WTC11 (cell line): ENCODE measurements at regions not wholly inside any gene's neighbourhood (a gene's known extent, or its start where the extent isn't known, plus 50 kb on each side); places are given as distances from the start of the nearest gene placed in this dataset.
A peak's percentile ranks its signal among the peaks of the same experiment; 100 is the strongest.

Experiments used
- ATAC-seq: fragments of 200-7000 bp; cut with Tn5 transposase; 2 replicates; pipeline ENCODE4 v1.10.0; 2021; ENCODE audit warnings: mild to moderate bottlenecking, moderate library complexity
- CTCF ChIA-PET: fragments of 300-600 bp; sonication (Branson Sonifier 250); formaldehyde crosslinking; loops from one replicate; lab custom pipeline; 2021; ENCODE audit warnings: antibody characterized with exemption; lab: Charles Lee
- POLR2A ChIA-PET: fragments of 350-600 bp; sonication (Branson Sonifier 250); formaldehyde crosslinking; loops from one replicate; lab custom pipeline; 2021; ENCODE audit warnings: antibody characterized with exemption; lab: Charles Lee
- DNase-seq: peaks from one replicate; pipeline ENCODE4 v3.0.0; 2021; ENCODE audit warnings: low spot score
- H3K27ac Mint-ChIP-seq: 2 replicates; pipeline ENCODE4 v1.8.0; 2021; ENCODE audit warnings: mixed read lengths
- H3K27me3 Mint-ChIP-seq: 2 replicates; pipeline ENCODE4 v1.8.0; 2021; ENCODE audit warnings: low read depth, mild to moderate bottlenecking, moderate library complexity, mixed read lengths
- H3K36me3 Mint-ChIP-seq: 2 replicates; pipeline ENCODE4 v1.8.0; 2021; ENCODE audit warnings: mixed read lengths
- H3K4me1 Mint-ChIP-seq: 2 replicates; pipeline ENCODE4 v1.8.0; 2022; ENCODE audit warnings: mixed read lengths
- H3K4me3 Mint-ChIP-seq: 2 replicates; pipeline ENCODE4 v1.8.0; 2021; ENCODE audit warnings: mild to moderate bottlenecking, moderate library complexity, mixed read lengths
- H3K9me3 Mint-ChIP-seq: 2 replicates; pipeline ENCODE4 v1.8.0; 2021; ENCODE audit warnings: mixed read lengths
- ATF1 ChIP-seq: sonication (generic); formaldehyde crosslinking; IDR thresholded peaks from 2 replicates; pipeline ENCODE4 v1.8.1; 2023; ENCODE audit warnings: mild to moderate bottlenecking, moderate library complexity, missing genetic modification reagents
- CREM ChIP-seq: sonication (generic); formaldehyde crosslinking; IDR thresholded peaks from 2 replicates; pipeline ENCODE4 v1.8.1; 2022; ENCODE audit warnings: mild to moderate bottlenecking, missing genetic modification reagents, moderate library complexity
- ELF4 ChIP-seq: sonication (generic); formaldehyde crosslinking; IDR thresholded peaks from 2 replicates; pipeline ENCODE4 v1.8.1; 2022; ENCODE audit warnings: low read depth, mild to moderate bottlenecking, moderate library complexity, missing genetic modification reagents
- FOXK1 ChIP-seq: sonication (generic); formaldehyde crosslinking; IDR thresholded peaks from 2 replicates; pipeline ENCODE4 v1.8.0; 2022; ENCODE audit warnings: mild to moderate bottlenecking, moderate library complexity, missing genetic modification reagents
- GABPB1 ChIP-seq: sonication (generic); formaldehyde crosslinking; IDR thresholded peaks from 2 replicates; pipeline ENCODE4 v1.8.1; 2023; ENCODE audit warnings: mild to moderate bottlenecking, missing genetic modification reagents
- IRF2 ChIP-seq: sonication (generic); formaldehyde crosslinking; IDR thresholded peaks from 2 replicates; pipeline ENCODE4 v1.8.0; 2022; ENCODE audit warnings: low read depth, missing genetic modification reagents, borderline replicate concordance
- JUN ChIP-seq: sonication (generic); formaldehyde crosslinking; IDR thresholded peaks from 2 replicates; pipeline ENCODE4 v1.8.0; 2023; ENCODE audit warnings: mild to moderate bottlenecking, missing genetic modification reagents
- MXD4 ChIP-seq: fragments of 250-450 bp; sonication (Bioruptor Pico); IDR thresholded peaks from 2 replicates; pipeline ENCODE4 v1.8.0; 2021; ENCODE audit warnings: mild to moderate bottlenecking, moderate library complexity, borderline replicate concordance
- NR1H2 ChIP-seq: sonication (generic); formaldehyde crosslinking; IDR thresholded peaks from 2 replicates; pipeline ENCODE4 v1.9.0; 2021; ENCODE audit warnings: mild to moderate bottlenecking, moderate library complexity, missing genetic modification reagents
- SMAD3 ChIP-seq: sonication (generic); formaldehyde crosslinking; IDR thresholded peaks from 2 replicates; pipeline ENCODE4 v1.8.0; 2022; ENCODE audit warnings: missing genetic modification reagents, mild to moderate bottlenecking, borderline replicate concordance
- SOX15 ChIP-seq: fragments of 250-450 bp; sonication (Bioruptor Pico); IDR thresholded peaks from 2 replicates; pipeline ENCODE4 v1.9.0; 2021; ENCODE audit warnings: mild to moderate bottlenecking
- TEAD1 ChIP-seq: sonication (generic); formaldehyde crosslinking; IDR thresholded peaks from 2 replicates; pipeline ENCODE4 v1.8.0; 2022; ENCODE audit warnings: mild to moderate bottlenecking, missing genetic modification reagents
- TEAD4 ChIP-seq: sonication (generic); formaldehyde crosslinking; IDR thresholded peaks from 2 replicates; pipeline ENCODE4 v1.8.0; 2022; ENCODE audit warnings: mild to moderate bottlenecking, missing genetic modification reagents
- ZNF138 ChIP-seq: sonication (generic); formaldehyde crosslinking; conservative IDR thresholded peaks from 2 replicates; pipeline ENCODE4 v1.8.1; 2022; ENCODE audit warnings: mild to moderate bottlenecking, moderate library complexity, missing genetic modification reagents
- TF ChIP-seq, protein P1 (sequence below): sonication (generic); formaldehyde crosslinking; IDR thresholded peaks from 2 replicates; pipeline ENCODE4 v1.8.1; 2023; ENCODE audit warnings: mild to moderate bottlenecking, missing genetic modification reagents
- TF ChIP-seq, protein P2 (sequence below): sonication (generic); formaldehyde crosslinking; IDR thresholded peaks from 2 replicates; pipeline ENCODE4 v1.8.1; 2022; ENCODE audit warnings: low read depth, missing genetic modification reagents, borderline replicate concordance
- TF ChIP-seq, protein P3 (sequence below): fragments of 250-450 bp; sonication (Bioruptor Pico); IDR thresholded peaks from 2 replicates; pipeline ENCODE4 v1.9.0; 2021; ENCODE audit warnings: mild to moderate bottlenecking
- TF ChIP-seq, protein P4 (sequence below): sonication (generic); formaldehyde crosslinking; IDR thresholded peaks from 2 replicates; pipeline ENCODE4 v1.8.1; 2023; ENCODE audit warnings: mild to moderate bottlenecking, missing genetic modification reagents
- TF ChIP-seq, protein P5 (sequence below): sonication (generic); formaldehyde crosslinking; IDR thresholded peaks from 2 replicates; pipeline ENCODE4 v1.8.1; 2022; ENCODE audit warnings: mild to moderate bottlenecking, moderate library complexity, missing genetic modification reagents
- TF ChIP-seq, protein P6 (sequence below): fragments of 200-600 bp; IDR thresholded peaks from 2 replicates; pipeline ENCODE4 v1.8.0; 2022; ENCODE audit warnings: antibody characterized with exemption
- TF ChIP-seq, protein P7 (sequence below): sonication (generic); formaldehyde crosslinking; conservative IDR thresholded peaks from 2 replicates; pipeline ENCODE4 v1.8.1; 2022; ENCODE audit warnings: mild to moderate bottlenecking, missing genetic modification reagents

DNA sequence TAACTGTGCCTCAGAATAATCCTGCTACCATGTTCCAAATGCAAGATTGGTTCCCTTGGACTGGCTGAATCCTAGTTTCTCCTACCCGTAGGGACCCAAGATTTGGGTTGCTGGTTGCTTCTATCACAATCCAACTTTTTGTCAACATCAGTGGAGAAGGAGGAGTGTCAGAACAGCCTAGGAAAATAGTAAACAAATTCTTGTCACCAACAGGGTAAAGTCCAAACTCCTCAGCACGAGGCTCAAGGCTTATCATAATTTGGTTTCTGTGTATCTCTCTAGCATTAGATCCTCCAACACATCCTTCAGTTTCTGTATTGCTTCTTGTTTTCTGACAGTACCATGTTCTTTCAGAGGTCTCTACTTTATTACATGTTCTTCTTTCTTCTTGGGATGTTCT, 370.2 kb upstream of the DAB1 start:
- ChIA-PET POLR2A (no interaction called here), CTCF (no interaction called here)
- no peak overlapping the region for H3K4me3 Mint-ChIP-seq
- TF ChIP-seq JUN (no peak), ATF1 (CRISPR knock-in tag) (no peak), TEAD1 (CRISPR knock-in tag) (no peak), GABPB1 (CRISPR knock-in tag) (no peak), ELF4 (CRISPR knock-in tag) (no peak), SOX15 (CRISPR knock-in tag) (no peak), ZNF138 (CRISPR knock-in tag) (no peak), FOXK1 (CRISPR knock-in tag) (no peak), IRF2 (CRISPR knock-in tag) (no peak), SMAD3 (CRISPR knock-in tag) (no peak)
- TF ChIP-seq, protein P1, sequence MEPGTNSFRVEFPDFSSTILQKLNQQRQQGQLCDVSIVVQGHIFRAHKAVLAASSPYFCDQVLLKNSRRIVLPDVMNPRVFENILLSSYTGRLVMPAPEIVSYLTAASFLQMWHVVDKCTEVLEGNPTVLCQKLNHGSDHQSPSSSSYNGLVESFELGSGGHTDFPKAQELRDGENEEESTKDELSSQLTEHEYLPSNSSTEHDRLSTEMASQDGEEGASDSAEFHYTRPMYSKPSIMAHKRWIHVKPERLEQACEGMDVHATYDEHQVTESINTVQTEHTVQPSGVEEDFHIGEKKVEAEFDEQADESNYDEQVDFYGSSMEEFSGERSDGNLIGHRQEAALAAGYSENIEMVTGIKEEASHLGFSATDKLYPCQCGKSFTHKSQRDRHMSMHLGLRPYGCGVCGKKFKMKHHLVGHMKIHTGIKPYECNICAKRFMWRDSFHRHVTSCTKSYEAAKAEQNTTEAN (CRISPR knock-in tag) = no peak
- TF ChIP-seq, protein P2, sequence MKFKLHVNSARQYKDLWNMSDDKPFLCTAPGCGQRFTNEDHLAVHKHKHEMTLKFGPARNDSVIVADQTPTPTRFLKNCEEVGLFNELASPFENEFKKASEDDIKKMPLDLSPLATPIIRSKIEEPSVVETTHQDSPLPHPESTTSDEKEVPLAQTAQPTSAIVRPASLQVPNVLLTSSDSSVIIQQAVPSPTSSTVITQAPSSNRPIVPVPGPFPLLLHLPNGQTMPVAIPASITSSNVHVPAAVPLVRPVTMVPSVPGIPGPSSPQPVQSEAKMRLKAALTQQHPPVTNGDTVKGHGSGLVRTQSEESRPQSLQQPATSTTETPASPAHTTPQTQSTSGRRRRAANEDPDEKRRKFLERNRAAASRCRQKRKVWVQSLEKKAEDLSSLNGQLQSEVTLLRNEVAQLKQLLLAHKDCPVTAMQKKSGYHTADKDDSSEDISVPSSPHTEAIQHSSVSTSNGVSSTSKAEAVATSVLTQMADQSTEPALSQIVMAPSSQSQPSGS (CRISPR knock-in tag) = no peak
- TF ChIP-seq, protein P3, sequence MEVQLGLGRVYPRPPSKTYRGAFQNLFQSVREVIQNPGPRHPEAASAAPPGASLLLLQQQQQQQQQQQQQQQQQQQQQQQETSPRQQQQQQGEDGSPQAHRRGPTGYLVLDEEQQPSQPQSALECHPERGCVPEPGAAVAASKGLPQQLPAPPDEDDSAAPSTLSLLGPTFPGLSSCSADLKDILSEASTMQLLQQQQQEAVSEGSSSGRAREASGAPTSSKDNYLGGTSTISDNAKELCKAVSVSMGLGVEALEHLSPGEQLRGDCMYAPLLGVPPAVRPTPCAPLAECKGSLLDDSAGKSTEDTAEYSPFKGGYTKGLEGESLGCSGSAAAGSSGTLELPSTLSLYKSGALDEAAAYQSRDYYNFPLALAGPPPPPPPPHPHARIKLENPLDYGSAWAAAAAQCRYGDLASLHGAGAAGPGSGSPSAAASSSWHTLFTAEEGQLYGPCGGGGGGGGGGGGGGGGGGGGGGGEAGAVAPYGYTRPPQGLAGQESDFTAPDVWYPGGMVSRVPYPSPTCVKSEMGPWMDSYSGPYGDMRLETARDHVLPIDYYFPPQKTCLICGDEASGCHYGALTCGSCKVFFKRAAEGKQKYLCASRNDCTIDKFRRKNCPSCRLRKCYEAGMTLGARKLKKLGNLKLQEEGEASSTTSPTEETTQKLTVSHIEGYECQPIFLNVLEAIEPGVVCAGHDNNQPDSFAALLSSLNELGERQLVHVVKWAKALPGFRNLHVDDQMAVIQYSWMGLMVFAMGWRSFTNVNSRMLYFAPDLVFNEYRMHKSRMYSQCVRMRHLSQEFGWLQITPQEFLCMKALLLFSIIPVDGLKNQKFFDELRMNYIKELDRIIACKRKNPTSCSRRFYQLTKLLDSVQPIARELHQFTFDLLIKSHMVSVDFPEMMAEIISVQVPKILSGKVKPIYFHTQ (CRISPR knock-in tag) = no peak
- TF ChIP-seq, protein P4, sequence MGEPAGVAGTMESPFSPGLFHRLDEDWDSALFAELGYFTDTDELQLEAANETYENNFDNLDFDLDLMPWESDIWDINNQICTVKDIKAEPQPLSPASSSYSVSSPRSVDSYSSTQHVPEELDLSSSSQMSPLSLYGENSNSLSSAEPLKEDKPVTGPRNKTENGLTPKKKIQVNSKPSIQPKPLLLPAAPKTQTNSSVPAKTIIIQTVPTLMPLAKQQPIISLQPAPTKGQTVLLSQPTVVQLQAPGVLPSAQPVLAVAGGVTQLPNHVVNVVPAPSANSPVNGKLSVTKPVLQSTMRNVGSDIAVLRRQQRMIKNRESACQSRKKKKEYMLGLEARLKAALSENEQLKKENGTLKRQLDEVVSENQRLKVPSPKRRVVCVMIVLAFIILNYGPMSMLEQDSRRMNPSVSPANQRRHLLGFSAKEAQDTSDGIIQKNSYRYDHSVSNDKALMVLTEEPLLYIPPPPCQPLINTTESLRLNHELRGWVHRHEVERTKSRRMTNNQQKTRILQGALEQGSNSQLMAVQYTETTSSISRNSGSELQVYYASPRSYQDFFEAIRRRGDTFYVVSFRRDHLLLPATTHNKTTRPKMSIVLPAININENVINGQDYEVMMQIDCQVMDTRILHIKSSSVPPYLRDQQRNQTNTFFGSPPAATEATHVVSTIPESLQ (CRISPR knock-in tag) = no peak
- ATAC-seq (no peak), DNase-seq (no peak)
- H3K36me3 Mint-ChIP-seq = no peaks in the 10 kb centered on the region
- peaks cover 30% of the 10 kb centered on the region for H3K4me1 Mint-ChIP-seq
- no peaks in the 10 kb centered on the region for H3K27me3 Mint-ChIP-seq
- no peak overlapping the region for H3K27ac Mint-ChIP-seq
- H3K9me3 Mint-ChIP-seq = no peaks in the 10 kb centered on the region

DNA sequence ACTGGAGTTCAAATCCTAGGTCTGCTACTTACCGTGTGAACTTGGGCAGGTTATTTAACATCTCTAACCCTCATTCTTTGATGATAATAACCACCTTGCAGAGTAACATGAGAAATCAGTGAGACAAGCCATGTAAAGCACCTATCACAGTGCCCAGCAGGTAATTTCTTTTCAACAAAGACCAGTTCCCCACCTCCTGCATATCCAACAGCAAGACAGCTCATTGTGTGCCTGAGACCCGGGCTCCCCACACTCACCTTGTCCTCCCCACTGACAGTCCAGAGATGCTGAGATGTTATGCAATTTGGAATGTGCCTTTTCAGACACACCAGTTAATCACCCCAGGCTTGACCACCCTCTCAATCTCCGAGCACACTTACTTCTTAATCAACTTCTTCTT, 367.6 kb upstream of the DAB1 start:
- Mint-ChIP-seq H3K27me3 (no peaks in the 10 kb centered on the region), H3K9me3 (no peaks in the 10 kb centered on the region), H3K27ac (no peak overlapping the region), H3K36me3 (no peaks in the 10 kb centered on the region), H3K4me1 (peaks cover 11% of the 10 kb centered on the region), H3K4me3 (no peak overlapping the region)
- ChIA-PET CTCF (interaction anchor here (1.2 kb wide), 1 partner anchor 719 kb away, joined by 3 read pairs; no protein-coding TSS in a partner anchor), POLR2A (no interaction called here)
- ATAC-seq = peak; percentile 71
- no peak for DNase-seq
- TF ChIP-seq IRF2 (CRISPR knock-in tag) (no peak), MXD4 (no peak), TEAD4 (CRISPR knock-in tag) (no peak), ELF4 (CRISPR knock-in tag) (no peak), NR1H2 (CRISPR knock-in tag) (no peak), CREM (no peak)
- TF ChIP-seq, protein P5, sequence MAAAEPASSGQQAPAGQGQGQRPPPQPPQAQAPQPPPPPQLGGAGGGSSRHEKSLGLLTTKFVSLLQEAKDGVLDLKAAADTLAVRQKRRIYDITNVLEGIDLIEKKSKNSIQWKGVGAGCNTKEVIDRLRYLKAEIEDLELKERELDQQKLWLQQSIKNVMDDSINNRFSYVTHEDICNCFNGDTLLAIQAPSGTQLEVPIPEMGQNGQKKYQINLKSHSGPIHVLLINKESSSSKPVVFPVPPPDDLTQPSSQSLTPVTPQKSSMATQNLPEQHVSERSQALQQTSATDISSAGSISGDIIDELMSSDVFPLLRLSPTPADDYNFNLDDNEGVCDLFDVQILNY (CRISPR knock-in tag) = no peak
- TF ChIP-seq, protein P6, sequence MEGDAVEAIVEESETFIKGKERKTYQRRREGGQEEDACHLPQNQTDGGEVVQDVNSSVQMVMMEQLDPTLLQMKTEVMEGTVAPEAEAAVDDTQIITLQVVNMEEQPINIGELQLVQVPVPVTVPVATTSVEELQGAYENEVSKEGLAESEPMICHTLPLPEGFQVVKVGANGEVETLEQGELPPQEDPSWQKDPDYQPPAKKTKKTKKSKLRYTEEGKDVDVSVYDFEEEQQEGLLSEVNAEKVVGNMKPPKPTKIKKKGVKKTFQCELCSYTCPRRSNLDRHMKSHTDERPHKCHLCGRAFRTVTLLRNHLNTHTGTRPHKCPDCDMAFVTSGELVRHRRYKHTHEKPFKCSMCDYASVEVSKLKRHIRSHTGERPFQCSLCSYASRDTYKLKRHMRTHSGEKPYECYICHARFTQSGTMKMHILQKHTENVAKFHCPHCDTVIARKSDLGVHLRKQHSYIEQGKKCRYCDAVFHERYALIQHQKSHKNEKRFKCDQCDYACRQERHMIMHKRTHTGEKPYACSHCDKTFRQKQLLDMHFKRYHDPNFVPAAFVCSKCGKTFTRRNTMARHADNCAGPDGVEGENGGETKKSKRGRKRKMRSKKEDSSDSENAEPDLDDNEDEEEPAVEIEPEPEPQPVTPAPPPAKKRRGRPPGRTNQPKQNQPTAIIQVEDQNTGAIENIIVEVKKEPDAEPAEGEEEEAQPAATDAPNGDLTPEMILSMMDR = no peak
- TF ChIP-seq, protein P4 (CRISPR knock-in tag) = no peak
- TF ChIP-seq, protein P7, sequence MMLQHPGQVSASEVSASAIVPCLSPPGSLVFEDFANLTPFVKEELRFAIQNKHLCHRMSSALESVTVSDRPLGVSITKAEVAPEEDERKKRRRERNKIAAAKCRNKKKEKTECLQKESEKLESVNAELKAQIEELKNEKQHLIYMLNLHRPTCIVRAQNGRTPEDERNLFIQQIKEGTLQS (CRISPR knock-in tag) = no peak
